Esophagus squamous epithelium (tissue), 5 donors: ENCODE measurements at regions not wholly inside any gene's neighbourhood (a gene's known extent, or its start where the extent isn't known, plus 50 kb on each side); places are given as distances from the start of the nearest gene placed in this dataset.

ENCODE experiments used
- DNase-seq: peaks from one replicate; lab custom pipeline; 2025; lab: John Stamatoyannopoulos, UW
- H3K27ac ChIP-seq, 4 donors: fragments of 200-600 bp; sonication (generic); one replicate each; pipeline ENCODE4 v1.5.1; 2016 to 2019; ENCODE audit warnings: mild to moderate bottlenecking in 1 of 4
- H3K27me3 ChIP-seq, 4 donors: fragments of 200-600 bp; sonication (generic); 1 replicate in 3 of 4; 2 replicates in 1 of 4; pipeline versions ENCODE4 v1.5.1 to v1.6.0; 2017 to 2021; ENCODE audit warnings: antibody characterized with exemption in 1 of 4
- H3K36me3 ChIP-seq, 3 donors: fragments of 200-600 bp; sonication (generic); one replicate each; pipeline ENCODE4 v1.5.1; 2016 to 2019
- H3K4me1 ChIP-seq, 3 donors: fragments of 200-600 bp; sonication (generic); one replicate each; pipeline ENCODE4 v1.5.1; 2017 to 2019
- H3K4me3 ChIP-seq, 4 donors: fragments of 200-600 bp; sonication (generic); 1 replicate in 3 of 4; 2 replicates in 1 of 4; pipeline ENCODE4 v1.5.1; 2016 to 2019; ENCODE audit warnings: mild to moderate bottlenecking in 2 of 4, moderate library complexity in 1 of 4
- H3K9me3 ChIP-seq, 3 donors: fragments of 200-600 bp; sonication (generic); one replicate each; pipeline ENCODE4 v1.5.1; 2016 to 2019
- POLR2A ChIP-seq, 4 donors: fragments of 450-650 bp; IDR thresholded peaks; one replicate each; pipeline ENCODE4 v1.6.1; 2017; ENCODE audit warnings: antibody characterized with exemption in 4 of 4, mild to moderate bottlenecking in 4 of 4, moderate library complexity in 3 of 4
- WGBS, 2 donors: methylation state at CpG; one replicate each; pipeline ENCODE4 v1.1.5; 2018; 5-methylcytosine and 5-hydroxymethylcytosine counted together
- intact Hi-C: fragments of 100-400 bp; cut with DNase I; formaldehyde crosslinking; loops from one replicate; pipeline ENCODE4 v1.15.0; 2022
- TF ChIP-seq, protein P1 (sequence below), 6 experiments: fragments of 450-650 bp in 4 of 6; fragments of 200-600 bp in 2 of 6; sonication (generic) in 2 of 6; IDR thresholded peaks; one replicate each; pipeline ENCODE4 v1.5.1; 2016 to 2019; ENCODE audit warnings: antibody characterized with exemption in 6 of 6, mild to moderate bottlenecking in 4 of 6, moderate library complexity in 4 of 6
- donor health status: DM: yes; HTN: yes; CAD: no.

DNA sequence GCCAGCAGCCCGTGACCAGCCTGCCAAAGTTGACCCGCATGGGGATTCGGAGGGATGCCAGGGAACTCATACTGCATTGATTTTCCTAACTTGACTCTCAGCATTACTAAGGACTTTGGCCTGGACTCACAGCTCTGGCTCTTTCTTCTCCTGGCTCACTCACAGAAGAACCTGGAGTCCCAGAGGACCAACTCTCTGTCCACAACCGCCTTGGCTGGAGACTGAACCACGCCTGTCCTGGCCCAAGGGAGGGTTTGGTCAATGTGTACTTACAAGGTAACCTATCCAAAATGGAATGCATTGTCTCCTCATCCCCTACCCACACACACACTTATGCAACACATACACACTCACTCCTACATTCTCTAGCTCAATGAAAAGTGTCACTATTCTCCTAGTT lies 135.6 kb upstream of the KLHL29 start:
- TF ChIP-seq, protein P1, sequence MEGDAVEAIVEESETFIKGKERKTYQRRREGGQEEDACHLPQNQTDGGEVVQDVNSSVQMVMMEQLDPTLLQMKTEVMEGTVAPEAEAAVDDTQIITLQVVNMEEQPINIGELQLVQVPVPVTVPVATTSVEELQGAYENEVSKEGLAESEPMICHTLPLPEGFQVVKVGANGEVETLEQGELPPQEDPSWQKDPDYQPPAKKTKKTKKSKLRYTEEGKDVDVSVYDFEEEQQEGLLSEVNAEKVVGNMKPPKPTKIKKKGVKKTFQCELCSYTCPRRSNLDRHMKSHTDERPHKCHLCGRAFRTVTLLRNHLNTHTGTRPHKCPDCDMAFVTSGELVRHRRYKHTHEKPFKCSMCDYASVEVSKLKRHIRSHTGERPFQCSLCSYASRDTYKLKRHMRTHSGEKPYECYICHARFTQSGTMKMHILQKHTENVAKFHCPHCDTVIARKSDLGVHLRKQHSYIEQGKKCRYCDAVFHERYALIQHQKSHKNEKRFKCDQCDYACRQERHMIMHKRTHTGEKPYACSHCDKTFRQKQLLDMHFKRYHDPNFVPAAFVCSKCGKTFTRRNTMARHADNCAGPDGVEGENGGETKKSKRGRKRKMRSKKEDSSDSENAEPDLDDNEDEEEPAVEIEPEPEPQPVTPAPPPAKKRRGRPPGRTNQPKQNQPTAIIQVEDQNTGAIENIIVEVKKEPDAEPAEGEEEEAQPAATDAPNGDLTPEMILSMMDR (IDR thresholded peaks at IDR 0.05): no peak
- TF ChIP-seq POLR2A (IDR thresholded peaks at IDR 0.05): no peak
- Histone ChIP-seq H3K9me3 (no peaks in the 10 kb centered on the region), H3K27ac (no peak overlapping the region), H3K27me3 (no peaks in the 10 kb centered on the region), H3K4me1 (no peaks in the 10 kb centered on the region), H3K36me3 (no peaks in the 10 kb centered on the region), H3K4me3 (no peak overlapping the region)
- WGBS, 2 donors: 76 to 83% methylated on average over 3 to 5 of the region's 5 CpGs
- no peak for DNase-seq
- intact Hi-C loops: no loop called here

DNA sequence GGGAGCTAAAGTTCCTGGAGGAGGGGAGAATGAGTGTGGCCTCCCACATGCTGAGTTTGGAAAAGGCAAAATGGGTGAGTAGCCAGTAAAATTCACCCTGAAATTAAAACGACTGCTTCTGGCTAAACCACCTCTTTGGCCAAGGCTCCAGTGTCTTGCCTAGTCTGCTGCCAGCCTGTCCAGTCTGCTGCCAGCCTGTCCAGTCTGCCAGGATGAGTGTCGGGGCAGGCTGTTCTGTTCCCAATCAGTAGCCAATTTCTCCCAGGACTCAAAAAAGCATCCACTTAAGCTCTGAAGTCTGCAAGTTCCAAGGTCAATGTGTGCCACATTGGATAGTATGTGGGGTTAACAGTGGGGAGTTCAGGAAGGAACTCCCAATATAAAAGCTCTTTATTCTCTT lies 134.6 kb upstream of the KLHL29 start:
- Histone ChIP-seq H3K27ac (no peak overlapping the region), H3K9me3 (no peaks in the 10 kb centered on the region), H3K27me3 (no peaks in the 10 kb centered on the region), H3K4me1 (no peaks in the 10 kb centered on the region), H3K4me3 (no peak overlapping the region), H3K36me3 (no peaks in the 10 kb centered on the region)
- intact Hi-C loops: no loop called here
- no peak for TF ChIP-seq POLR2A (IDR thresholded peaks at IDR 0.05)
- TF ChIP-seq, protein P1 (IDR thresholded peaks at IDR 0.05): no peak
- WGBS, 2 donors: 43 to 61% methylated on average over 2 of the region's 2 CpGs
- no peak for DNase-seq

DNA sequence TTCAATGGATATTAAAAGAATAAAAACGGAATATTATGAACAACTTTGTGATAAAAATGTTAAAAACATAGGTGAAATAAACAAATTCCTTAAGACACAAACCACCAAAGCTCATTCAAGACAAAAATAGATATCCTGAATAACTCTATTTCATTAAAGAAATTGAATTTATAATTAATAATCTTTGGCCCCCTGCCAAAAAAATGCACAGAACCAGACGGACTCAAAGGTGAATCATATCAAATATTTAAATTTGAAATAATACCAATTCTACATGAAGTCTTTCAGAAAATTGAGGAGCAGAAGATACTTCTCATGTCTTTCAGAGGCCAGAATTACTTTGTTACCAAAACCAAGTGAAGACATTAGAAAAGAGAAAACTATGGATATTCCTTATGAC lies 128.3 kb upstream of the KLHL29 start:
- TF ChIP-seq POLR2A (IDR thresholded peaks at IDR 0.05): no peak
- TF ChIP-seq, protein P1 (IDR thresholded peaks at IDR 0.05): no peak
- Histone ChIP-seq H3K27me3 (no peaks in the 10 kb centered on the region), H3K36me3 (no peaks in the 10 kb centered on the region), H3K4me1 (no peaks in the 10 kb centered on the region), H3K27ac (no peak overlapping the region), H3K4me3 (no peak overlapping the region), H3K9me3 (no peaks in the 10 kb centered on the region)
- 51 to 52% methylated on average over 2 of the region's 2 CpGs for WGBS, 2 donors
- DNase-seq: no peak
- intact Hi-C loops: no loop called here

DNA sequence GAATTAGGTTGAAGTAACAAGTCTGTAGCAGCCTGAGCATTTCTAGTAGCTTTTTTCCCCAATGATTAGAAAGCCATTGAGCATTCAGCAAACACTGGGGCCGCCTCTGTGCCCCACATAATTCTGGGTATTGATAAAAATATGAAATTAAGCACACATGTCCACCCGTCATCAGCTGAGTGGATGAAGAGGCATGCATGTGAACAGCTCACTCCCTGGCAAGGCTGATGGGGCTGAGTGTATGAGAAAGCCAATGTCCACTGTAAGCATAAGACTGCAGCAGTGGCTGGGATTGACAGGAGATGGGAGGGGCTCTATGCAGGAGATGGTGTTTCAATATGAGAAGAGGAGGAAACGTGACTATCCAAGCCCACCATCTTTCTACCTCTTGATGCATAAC lies 124.4 kb upstream of the KLHL29 start:
- no peak overlapping the region for H3K4me3 ChIP-seq
- no peak for DNase-seq
- H3K9me3 ChIP-seq: no peaks in the 10 kb centered on the region
- intact Hi-C loops: no loop called here
- H3K4me1 ChIP-seq: no peaks in the 10 kb centered on the region
- 47 to 54% methylated on average over 3 of the region's 3 CpGs for WGBS, 2 donors
- H3K36me3 ChIP-seq: no peaks in the 10 kb centered on the region
- no peaks in the 10 kb centered on the region for H3K27me3 ChIP-seq
- no peak overlapping the region for H3K27ac ChIP-seq
- TF ChIP-seq, protein P1 (IDR thresholded peaks at IDR 0.05): no peak
- no peak for TF ChIP-seq POLR2A (IDR thresholded peaks at IDR 0.05)

DNA sequence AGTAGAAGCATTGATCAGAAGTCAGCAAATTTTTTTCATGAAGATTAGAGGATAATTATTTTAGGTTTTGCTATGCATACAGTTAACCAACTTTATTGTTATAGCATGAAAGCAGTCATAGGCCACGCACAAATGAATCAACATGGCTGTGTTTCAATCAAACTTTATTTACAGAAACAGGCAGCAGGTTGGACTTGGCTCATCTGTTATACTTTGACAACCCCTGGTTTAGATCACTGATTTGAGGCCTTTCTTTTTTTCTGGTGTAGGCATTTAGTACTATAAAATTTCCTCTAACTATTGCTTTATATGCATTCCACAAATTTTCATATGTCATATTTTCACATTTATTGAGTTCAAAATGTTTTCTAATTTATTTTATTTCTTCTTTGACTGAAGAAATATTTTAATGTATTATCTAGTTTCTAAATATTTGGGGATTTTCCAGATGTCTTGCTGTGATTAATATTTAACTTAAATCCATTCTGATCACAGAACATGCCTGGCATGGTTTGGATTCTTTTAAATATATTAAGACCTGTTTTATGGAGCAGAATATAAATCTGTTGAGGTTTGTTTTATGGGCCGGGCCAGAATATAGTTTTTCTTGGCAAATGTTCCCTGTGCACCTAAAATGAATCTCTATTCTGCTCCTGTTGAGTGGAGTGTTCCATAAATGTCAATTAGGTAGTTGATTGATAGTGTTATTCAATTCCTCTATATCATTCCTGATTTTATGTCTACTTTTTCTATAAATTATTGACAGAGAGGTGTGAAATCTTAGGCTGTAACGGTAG lies 116.3 kb upstream of the KLHL29 start:
- H3K9me3 ChIP-seq: no peaks in the 10 kb centered on the region
- no peak overlapping the region for H3K27ac ChIP-seq
- no peaks in the 10 kb centered on the region for H3K27me3 ChIP-seq
- no peaks in the 10 kb centered on the region for H3K4me1 ChIP-seq
- H3K36me3 ChIP-seq: no peaks in the 10 kb centered on the region
- intact Hi-C loops: no loop called here
- WGBS, 2 donors: 40 to 52% methylated on average over 3 of the region's 3 CpGs
- no peak overlapping the region for H3K4me3 ChIP-seq
- no peak for TF ChIP-seq POLR2A (IDR thresholded peaks at IDR 0.05)
- TF ChIP-seq, protein P1 (IDR thresholded peaks at IDR 0.05): no peak
- no peak for DNase-seq
